Dedifferentiated amniotic fluid mesenchymal stem cell (primary cell): ENCODE measurements at regions not wholly inside any gene's neighbourhood (a gene's known extent, or its start where the extent isn't known, plus 50 kb on each side); places are given as distances from the start of the nearest gene placed in this dataset.

Experiments
- DNase-seq: peaks from one replicate; pipeline ENCODE4 v3.0.0-alpha.2; 2016; ENCODE audit errors: extremely low spot score

DNA sequence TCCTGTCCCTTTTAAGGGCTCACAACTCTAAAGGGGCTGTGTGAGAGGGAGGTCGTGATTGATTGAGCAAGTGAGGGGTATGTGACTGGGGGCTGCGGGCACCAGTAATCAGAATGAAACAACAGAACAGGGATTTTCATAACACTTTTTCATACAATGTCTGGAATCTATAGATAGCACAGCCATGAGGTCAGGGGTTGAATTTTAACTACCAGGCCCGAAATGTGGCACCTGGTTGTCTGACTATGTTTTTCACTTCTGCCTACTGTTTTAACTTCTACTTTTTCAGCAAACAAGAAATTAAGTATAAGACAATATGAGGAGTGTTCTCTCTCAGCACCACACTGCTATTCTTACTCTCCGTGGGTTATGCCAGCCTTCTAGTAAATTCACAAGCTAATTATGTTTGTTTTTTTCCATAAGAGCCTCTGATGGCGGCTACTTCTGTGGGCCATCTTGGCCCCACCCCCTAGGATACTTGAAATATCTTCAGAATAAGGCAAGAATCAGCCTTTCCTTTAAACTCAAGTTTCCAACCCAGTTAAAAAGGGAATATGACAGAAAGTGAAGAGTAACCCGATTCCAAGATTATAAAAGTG, 552.8 kb upstream of the CHORDC1 start:
- no peak for DNase-seq

DNA sequence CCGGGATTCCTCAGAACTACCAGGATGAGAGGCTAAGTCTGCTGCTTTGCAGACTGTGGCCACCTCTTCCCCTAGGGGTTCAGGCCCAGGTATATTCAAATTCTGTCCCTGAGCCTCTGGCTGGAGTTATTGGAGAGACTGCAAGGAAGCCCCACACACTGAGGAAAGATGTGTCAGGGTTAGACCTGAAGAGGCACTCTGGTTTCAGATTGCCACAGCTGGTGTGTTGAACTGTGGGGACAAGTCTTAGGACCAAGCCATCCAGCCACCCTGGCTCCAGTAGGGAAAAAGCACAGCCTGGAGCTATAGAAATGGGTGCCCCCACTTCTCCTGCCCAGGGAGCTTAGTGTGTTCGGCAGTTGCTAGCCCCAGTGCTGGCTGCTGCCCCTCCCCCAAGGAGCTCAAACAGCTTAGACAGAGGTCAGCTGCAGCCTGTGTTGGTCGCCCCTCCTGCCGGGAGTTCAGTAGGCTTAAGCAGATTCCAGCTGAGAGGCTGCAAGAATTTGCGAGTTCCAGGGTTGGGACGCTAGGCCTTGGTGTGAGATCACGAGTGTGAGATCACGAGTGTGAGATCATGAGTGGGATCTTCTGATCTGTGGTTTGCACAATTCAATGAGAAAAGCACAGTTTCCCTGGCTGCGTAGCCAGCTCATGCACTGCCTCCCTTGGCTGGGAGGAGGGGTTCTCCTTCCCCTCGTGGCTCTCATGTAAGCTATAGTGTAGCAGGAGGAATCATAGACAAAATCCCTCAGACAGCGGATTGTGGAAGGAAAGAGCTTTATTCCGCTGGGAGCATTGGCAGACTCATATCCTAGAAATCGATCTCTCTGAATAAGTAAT, 552.1 kb upstream of the CHORDC1 start:
- DNase-seq, result no peak

DNA sequence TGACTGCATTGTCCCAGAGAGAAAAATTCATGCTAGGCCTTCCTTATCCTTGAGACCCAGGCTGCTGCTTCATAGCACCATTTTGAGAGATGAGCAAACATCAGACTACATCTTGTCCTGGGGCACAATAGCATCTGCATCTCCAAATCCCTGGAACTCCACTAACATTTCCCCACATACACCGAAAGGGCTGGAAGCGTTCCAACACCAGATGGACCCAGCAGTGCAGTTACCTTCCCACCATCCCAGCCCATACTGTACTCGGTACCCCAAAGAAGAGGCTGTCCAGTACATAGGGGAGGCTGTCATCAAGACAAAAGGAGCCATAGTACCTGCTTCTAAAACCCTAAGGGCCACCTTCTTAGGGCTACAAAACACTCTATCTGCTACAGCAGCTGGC, 547.2 kb upstream of the CHORDC1 start:
- no peak for DNase-seq

DNA sequence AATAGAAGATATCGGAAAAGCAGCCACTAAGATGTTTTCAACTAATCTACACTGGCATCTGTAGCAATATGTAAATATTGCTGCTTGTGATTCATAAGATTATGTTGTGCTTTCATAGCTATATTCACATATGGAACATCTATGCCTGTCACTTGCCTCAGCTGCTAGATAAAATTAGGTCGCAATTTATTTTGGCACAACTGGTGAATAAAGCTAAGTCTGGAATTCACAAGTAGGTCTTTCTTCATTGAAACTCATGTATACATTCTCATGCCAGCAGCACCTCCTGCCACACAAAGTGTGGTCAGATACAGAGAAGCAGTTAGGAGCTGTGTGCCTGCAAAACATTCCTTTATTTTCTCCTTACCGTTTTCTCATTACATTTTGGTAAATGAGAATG, 543.3 kb upstream of the CHORDC1 start:
- DNase-seq, result no peak

DNA sequence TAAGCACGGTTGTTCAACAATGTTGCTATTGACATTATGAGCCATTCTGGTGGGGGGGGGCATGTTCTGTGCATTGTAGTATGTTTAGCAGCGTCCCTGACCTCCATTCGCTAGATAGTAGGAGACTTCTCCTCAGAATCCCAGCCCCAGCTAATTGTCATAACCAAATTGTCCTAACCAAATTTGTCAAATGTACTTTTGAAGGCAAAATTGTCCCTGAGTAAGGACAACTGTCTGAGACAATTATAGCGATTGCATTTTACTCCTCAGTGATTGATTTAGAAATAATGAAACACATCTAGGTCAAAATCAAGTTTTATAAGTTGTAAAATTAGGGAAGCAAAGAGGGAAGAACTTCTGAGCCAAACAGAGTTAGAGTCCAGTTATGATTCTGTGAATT, 541.8 kb upstream of the CHORDC1 start:
- DNase-seq, result no peak

DNA sequence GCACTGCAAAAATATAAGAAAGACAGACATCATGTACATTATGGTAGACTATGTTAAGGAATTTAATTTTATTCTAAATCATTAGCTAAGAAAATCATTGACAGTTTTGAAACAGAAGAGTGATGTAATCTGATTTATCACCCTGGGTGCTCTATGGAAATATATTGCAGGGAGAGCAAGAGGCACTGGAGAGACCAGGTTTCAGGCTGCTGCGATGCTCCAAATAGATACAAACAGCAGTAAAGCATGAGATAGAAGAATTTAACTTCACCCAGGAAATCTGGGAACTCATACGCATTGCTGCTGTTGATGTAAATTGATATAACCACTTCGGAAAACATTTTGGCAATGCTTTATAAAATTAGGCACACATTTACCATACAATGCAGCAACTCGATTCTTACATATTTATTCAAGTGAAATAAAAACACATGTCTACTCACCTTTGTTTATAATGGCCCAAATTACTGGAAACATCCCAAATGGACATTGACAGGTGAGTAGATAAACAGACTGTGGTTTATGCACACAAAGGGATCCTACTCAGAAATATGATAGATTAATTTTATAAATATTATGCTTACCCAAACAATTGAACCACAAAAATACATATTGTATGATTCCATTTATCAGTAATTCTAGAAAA, 535.1 kb upstream of the CHORDC1 start:
- DNase-seq, result no peak

DNA sequence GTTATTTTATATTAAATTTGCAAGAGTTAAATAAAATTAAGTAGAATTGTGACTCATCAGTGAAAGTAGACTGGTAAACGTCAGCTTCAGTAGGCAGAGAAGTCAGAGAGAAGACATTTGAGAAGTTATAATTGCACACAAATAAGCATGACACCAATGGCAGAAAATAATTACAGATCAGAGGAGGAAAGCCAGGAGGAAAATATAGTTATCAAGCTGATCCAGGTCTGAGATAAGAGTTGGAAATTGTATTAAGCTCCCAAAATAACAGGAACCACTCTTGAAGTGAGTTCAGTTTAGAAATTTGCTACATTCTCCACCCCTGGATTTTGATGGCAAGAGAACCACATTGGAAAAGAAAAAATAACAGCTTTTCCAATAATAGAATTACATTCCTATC, 533.8 kb upstream of the CHORDC1 start:
- no peak for DNase-seq

DNA sequence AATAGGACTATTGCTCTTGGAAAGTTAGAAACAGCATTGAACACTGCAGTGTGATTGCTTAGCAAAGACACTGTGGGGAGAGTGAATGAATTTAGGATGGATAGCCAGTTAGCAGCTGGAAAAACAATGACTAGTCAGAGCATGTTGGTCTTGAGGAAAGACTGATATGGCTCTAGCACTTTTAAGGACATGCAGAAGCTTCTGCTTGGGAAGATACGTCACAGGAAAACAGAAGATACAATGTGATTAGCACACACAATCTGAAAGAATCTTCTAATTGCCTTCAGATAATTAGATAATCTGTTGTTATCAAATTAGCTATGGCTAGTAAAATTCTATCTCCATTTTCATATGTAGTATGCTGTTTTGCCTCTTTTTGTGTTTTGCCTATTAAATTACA, 530.7 kb upstream of the CHORDC1 start:
- no peak for DNase-seq

DNA sequence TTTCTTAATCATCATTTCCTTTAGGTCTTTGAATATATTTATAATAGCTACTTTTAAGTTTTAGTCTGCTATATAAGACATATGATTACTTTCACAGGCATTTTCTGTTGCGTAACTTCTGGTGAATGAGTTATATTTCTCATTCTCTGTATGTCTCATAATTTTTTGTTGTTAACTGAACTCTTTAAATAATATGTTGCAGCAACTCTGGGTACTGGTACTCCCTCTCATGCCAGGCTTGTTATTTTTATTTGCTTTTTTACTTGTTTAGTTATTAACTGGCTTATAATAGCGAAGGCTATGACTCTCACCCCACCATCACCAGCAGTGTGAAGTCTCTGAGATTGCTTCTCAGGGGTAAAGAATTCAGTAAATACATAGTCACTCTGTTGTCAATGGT, 524.2 kb upstream of the CHORDC1 start:
- no peak for DNase-seq

DNA sequence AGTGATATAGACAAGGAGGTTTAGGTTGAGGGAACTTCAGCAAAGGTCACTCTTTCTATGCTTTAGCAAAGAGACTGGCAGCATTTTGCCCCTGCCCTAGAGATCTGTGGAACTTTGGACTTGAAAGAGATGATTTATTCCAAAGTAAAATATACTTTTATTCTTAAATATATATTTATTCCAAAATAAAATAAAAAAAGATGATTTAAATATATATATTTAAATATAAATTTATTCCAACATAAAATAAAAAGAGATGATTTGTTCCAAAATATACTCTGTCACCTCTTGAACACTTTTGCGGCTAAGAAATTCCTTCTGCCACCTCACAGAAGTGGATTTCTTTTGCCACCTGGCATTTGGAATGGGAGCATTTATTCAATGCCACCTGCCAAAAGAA, 521.3 kb upstream of the CHORDC1 start:
- no peak for DNase-seq

DNA sequence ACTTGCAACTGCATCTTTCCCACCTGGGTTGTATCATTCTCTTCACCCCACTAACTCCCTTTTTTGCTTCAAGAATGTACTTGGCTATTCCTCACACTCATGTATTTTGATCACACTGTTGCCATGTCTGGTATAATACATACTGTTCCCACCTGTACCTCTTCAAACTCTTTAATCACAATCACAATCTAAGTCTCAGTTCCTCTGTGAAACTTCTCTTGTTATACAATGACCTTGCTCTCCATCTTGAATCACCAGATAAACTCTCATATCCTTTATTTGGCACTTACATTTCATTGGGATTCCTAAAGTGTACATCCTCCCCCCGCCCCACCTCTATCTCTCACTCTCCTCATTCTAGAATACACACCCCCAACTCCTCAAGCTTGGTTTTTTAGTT, 516.0 kb upstream of the CHORDC1 start:
- no peak for DNase-seq

DNA sequence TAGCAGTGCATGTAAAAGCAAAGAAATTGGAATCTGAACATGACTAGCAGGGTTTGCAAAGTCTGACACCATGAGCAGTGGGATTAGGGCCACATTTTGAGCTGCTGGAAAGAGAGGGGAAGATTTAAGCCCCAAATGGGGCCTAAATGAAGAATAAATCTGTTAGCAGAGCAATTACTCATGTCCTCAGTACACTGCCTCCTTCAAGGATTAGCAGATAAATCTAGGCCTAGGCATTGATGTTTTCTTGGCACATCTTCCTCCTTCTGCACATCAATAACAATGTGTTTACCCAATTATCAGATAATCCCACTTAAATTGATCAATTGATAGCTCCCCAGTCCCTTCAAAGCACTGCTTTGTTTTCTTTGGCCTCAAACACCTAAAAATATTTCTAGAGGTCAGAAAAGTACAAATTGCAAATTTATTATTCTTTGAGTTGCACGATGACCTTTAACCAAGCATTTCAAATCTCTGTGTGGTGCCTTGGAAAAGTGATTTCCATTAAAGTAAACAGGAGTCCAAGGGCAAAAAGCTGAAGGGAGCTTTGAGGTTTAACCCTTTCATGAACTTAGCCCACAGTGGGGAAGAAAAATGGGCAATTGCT, 514.7 kb upstream of the CHORDC1 start:
- DNase-seq, result no peak

DNA sequence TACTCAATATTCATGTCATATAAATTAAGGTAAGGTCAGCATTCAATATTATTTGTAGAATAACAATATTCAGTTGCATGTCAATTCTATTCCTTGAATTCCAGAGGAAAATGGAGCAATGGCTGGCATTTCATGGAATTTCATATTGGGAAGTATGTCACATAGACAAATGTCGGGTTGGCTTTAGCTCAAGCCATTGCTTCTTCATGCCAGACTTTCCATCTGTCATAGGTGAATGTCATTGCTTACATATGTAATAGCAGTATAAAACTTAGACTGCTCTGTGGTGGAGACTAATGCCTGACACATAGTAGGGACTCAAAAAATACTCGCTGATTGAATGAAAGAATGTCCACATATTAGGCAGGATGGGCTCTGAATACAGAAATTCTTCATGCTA, 509.6 kb upstream of the CHORDC1 start:
- no peak for DNase-seq

DNA sequence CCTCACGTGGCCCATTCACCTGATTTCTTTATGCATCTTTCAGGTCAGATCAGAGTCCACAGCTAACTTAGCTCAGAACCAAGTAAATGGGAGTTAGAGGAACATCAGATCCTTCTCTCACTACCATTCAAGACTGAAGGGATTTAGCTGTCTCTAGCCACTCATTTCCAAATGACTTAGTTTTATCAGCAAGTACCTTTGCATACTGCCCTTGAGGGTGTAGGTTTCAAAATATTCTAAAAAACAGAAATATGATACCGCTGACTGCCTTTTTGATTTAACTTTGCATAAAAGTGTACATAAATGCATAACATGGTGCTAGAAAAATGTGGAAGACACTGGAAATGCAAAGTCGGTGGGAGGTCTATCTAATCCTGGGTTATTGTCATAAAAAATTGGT, 500.6 kb upstream of the CHORDC1 start:
- no peak for DNase-seq

DNA sequence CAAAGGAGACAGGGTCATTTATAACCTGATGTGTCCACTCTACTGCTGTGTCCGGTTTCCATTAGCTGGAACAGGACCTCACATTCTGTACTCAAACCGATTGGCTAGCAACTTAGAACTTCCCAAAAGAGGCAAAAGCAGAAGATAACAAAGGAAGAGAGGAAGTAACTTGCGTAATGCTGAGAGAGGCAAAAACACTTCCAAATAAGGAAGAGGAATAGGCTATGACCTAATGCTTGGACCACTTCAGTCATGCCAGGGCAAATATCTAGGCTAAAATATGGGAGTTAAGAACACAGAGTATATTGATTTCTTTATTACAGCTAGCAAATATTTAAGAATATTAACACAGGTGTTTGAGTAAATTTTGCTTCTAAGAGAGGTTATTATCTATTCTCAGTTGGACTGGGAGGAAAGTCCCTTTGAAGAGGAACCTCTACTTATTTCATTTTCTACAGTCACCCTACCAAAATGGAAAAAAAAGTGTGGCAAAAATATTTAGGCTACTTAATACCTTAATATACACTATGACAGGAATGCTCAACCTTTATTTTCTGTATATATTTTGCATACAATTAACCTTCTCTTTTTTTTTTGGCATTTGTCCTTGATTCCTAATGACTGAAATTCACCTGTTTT, 499.8 kb upstream of the CHORDC1 start:
- no peak for DNase-seq

DNA sequence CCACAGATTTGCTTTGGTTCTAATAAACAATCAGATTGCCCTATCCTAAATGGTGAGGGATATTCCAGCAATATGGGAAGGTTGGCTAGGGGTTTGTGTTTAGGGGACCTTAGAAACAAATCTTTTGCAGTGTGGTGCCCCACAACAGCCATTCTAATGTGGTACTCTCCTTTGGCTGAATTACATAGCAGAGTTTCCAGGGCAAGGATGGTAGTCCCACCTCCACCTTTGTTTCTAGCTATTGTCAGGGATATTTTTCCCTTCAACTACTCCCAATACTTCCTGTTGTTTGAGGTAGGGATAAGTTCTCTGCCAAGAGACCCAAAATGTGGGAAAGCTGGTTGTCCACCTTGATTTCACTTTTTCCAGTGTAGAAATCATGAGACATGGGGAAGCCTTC, 494.7 kb upstream of the CHORDC1 start:
- DNase-seq, result no peak

DNA sequence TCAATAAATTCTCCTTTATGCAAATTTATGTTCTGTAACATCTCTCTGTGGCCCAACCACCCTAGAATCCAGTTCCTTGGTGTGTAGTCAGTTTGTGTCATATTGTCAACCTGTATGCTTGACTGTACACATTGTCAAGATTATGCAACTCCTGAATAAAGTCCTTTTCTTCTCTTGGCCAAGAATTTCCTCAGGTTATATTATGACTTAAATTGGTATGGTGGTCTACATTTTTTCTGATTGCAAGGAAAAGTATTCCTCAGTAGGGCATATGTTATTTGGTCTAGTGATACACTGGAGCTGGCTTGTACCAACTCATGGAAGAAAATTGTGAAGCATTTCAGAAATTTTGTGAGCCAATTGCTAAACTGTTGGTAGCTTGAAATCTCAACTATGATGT, 482.8 kb upstream of the CHORDC1 start:
- no peak for DNase-seq

DNA sequence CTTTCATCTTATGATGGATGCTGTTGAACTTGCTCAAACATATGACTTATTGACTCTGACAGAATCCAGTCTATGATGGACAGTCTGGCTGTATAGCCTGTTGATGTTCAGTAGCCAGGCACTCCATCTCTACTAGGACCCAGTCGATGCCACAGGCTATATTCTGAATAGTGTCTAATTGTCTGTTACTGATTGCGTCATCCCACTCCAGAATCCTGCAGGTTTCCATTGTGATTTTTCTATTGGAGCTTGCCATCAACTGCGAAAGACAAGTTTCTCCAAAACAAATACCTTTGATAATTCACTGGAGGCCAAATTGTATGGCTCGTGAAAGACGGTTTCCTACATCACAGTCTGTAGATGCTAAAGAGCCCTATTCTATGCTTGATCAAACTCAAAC, 481.7 kb upstream of the CHORDC1 start:
- no peak for DNase-seq

DNA sequence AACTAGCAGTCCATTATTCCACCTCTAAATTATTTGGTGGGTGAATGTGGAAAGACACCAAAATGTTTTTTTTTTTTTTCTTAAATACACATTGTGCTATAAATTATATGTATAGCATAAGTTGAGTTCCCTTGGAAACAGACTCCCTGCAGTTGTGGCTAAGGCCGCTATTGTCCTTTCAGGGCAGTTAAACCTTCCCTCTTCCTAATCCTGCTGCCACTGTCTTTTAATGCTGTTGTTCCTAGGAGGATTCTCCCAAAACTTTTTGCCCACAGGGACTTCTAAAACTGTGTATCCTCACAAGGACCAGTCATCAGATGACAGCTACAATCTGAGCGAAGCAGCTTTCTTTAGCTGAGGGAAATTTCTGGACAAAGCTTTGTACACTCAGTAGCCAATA, 478.9 kb upstream of the CHORDC1 start:
- DNase-seq, result no peak

DNA sequence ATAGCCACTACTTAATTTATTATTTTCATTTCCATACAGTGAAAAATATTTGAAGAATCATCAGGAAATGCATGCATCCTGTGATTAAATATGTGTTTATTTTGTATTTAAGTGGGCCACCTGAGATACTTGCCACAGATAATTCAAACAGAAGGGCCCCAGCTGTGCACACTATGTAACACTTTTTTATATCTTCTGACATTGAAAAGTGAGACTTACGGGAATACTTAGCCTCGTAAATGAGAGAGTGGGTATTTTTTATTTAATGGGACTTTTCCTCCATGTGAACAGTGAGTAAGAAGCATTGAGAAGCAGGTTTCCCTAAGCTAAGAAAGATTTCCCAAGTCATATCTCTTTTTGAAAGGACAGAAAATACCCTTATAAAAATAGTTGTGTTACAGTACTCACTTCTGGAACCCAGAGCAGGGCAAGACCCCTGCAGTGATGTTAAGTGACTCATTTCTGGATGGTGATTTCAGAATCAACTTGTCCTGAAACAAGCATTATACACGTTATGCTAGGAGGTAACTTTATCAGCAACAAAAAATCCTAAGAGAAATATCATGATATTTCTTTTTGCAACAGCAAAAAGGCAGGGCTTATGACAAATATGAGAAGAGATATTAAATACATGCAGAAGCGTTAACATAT, 478.1 kb upstream of the CHORDC1 start:
- DNase-seq, result no peak

DNA sequence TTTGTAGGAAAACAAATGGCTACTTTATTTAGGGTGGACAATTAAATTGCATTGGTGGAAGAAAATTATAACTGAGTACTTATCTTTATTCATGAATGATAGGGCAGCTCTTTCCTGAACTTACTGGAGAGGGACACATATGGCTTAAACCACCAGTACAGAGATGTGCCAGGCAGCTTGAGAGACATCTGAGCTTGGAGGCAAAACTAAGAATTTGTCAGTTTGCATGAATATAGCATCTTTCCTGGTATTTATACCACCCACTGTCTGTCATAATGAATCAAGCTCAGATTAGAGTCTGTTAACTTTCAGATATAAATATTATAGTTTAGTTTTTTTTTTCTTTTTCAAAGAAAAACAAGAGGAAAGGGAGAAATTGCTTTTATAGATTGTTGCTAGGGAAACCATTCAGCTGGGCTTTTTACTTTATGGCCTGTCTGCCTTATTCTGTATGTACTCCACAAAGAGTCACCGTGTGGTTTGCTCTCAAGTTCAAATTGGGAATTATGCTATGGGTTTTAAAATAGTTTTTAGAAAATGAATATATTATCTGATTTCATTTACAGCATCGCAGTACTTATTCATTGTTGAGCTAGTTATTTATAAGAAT, 477.0 kb upstream of the CHORDC1 start:
- DNase-seq, result no peak
